HG03045 (cell line): ENCODE measurements at regions not wholly inside any gene's neighbourhood (a gene's known extent, or its start where the extent isn't known, plus 50 kb on each side); places are given as distances from the start of the nearest gene placed in this dataset.
"Not testable (repeated sequence)": the region's sequence is repeated elsewhere in the genome, so short reads cannot be mapped to it uniquely, and the experiment has no call there.

Source experiments
- ATAC-seq: cut with Tn5 transposase; IDR thresholded peaks from one replicate; pipeline ENCODE4 v1.9.1; 2021; ENCODE audit warnings: mild to moderate bottlenecking, moderate library complexity; ENCODE audit not compliant: unreplicated experiment

GRCh38 chr7:142698429-142698828 is 50.8 kb upstream of the PRSS1 start:
- ATAC-seq = no peak

GRCh38 chr7:142697270-142697669 is 52.0 kb upstream of the PRSS1 start:
- no peak for ATAC-seq

GRCh38 chr7:142696456-142697179 is 52.7 kb upstream of the PRSS1 start:
- no peak for ATAC-seq

- no peak for ATAC-seq
Observed at GRCh38 chr7:142693911-142694310, 55.4 kb upstream of the PRSS1 start.

GRCh38 chr7:142690554-142691182 is 58.6 kb upstream of the PRSS1 start:
- ATAC-seq = no peak

GRCh38 chr7:142689439-142690120 is 59.7 kb upstream of the PRSS1 start:
- ATAC-seq = no peak

GRCh38 chr7:142685877-142686508 is 63.3 kb upstream of the PRSS1 start:
- no peak for ATAC-seq

GRCh38 chr7:142681314-142682092 is 67.8 kb upstream of the PRSS1 start:
- no peak for ATAC-seq

GRCh38 chr7:142671506-142671905 is 77.8 kb upstream of the PRSS1 start:
- ATAC-seq = no peak

GRCh38 chr7:142670511-142670910 is 78.8 kb upstream of the PRSS1 start:
- ATAC-seq = no peak

- ATAC-seq = no peak
Observed at GRCh38 chr7:142669074-142669654, 80.1 kb upstream of the PRSS1 start.

GRCh38 chr7:142668495-142668894 is 80.8 kb upstream of the PRSS1 start:
- ATAC-seq = no peak

- ATAC-seq = no peak
Observed at GRCh38 chr7:142657376-142657775, 91.9 kb upstream of the PRSS1 start.

- no peak for ATAC-seq
Observed at GRCh38 chr7:142654398-142654797, 94.9 kb upstream of the PRSS1 start.

- no peak for ATAC-seq
Observed at GRCh38 chr7:142647749-142648148, 101.5 kb upstream of the PRSS1 start.

- ATAC-seq = no peak
Observed at GRCh38 chr7:142646386-142647140, 102.7 kb upstream of the PRSS1 start.

GRCh38 chr7:142645777-142646176 is 103.5 kb upstream of the PRSS1 start:
- no peak for ATAC-seq

GRCh38 chr7:142642316-142642715 is 107.0 kb upstream of the PRSS1 start:
- ATAC-seq = no peak

- not testable (repeated sequence) for ATAC-seq
Observed at GRCh38 chr7:142641252-142641651, 108.0 kb upstream of the PRSS1 start.

- ATAC-seq = no peak
Observed at GRCh38 chr7:142638581-142638980, 110.7 kb upstream of the PRSS1 start.
